GM23338 (cell line): ENCODE measurements at regions not wholly inside any gene's neighbourhood (a gene's known extent, or its start where the extent isn't known, plus 50 kb on each side); places are given as distances from the start of the nearest gene placed in this dataset.
A peak's percentile ranks its signal among the peaks of the same experiment; 100 is the strongest.
"Not testable (repeated sequence)": the region's sequence is repeated elsewhere in the genome, so short reads cannot be mapped to it uniquely, and the experiment has no call there.

ENCODE experiments used
- ATAC-seq: fragments of 200-7000 bp; cut with Tn5 transposase; 3 replicates; pipeline ENCODE4 v1.9.1; 2020
- DNase-seq: peaks from one replicate; pipeline ENCODE4 v3.0.0-alpha.2; 2015; ENCODE audit warnings: low spot score
- H2AFZ ChIP-seq: fragments of 200-600 bp; sonication (generic); 2 replicates; pipeline ENCODE4 v1.8.0; 2016; ENCODE audit warnings: antibody characterized with exemption, mild to moderate bottlenecking, moderate library complexity
- H3F3A ChIP-seq: fragments of 200-600 bp; sonication (generic); replicated peaks from 2 replicates; pipeline ENCODE4 v1.8.0; 2017; ENCODE audit warnings: antibody characterized with exemption, mixed run types, low read depth
- H3K27ac ChIP-seq: fragments of 200-600 bp; sonication (generic); 2 replicates; pipeline ENCODE4 v1.6.1; 2016; ENCODE audit warnings: low read depth
- H3K27me3 ChIP-seq: fragments of 200-600 bp; sonication (generic); 2 replicates; pipeline ENCODE4 v1.8.0; 2016; ENCODE audit warnings: mild to moderate bottlenecking, mixed run types, moderate library complexity; ENCODE audit not compliant: insufficient read depth
- H3K36me3 ChIP-seq: fragments of 200-600 bp; sonication (generic); 2 replicates; pipeline ENCODE4 v1.8.0; 2016; ENCODE audit warnings: mild to moderate bottlenecking; ENCODE audit not compliant: insufficient read depth
- H3K4me1 ChIP-seq: fragments of 200-600 bp; sonication (generic); 2 replicates; pipeline ENCODE4 v1.8.0; 2016; ENCODE audit warnings: mild to moderate bottlenecking, moderate library complexity; ENCODE audit not compliant: insufficient read depth
- H3K4me2 ChIP-seq: fragments of 200-600 bp; sonication (generic); 2 replicates; pipeline ENCODE4 v1.7.1; 2017; ENCODE audit warnings: mixed run types
- H3K4me3 ChIP-seq: fragments of 200-600 bp; sonication (generic); 2 replicates; pipeline ENCODE4 v1.6.1; 2016; ENCODE audit warnings: mixed run types
- H3K79me2 ChIP-seq: fragments of 200-600 bp; sonication (generic); replicated peaks from 2 replicates; pipeline ENCODE4 v1.8.0; 2017; ENCODE audit warnings: mild to moderate bottlenecking; ENCODE audit not compliant: insufficient read depth
- H3K9me2 ChIP-seq: fragments of 200-600 bp; sonication (generic); 2 replicates; pipeline ENCODE4 v1.8.0; 2017; ENCODE audit not compliant: insufficient read depth
- H4K20me1 ChIP-seq: fragments of 200-600 bp; sonication (generic); replicated peaks from 2 replicates; pipeline ENCODE4 v1.8.0; 2017; ENCODE audit warnings: mild to moderate bottlenecking; ENCODE audit not compliant: insufficient read depth
- H3K27ac Mint-ChIP-seq: 2 replicates; pipeline ENCODE4 v1.8.0; 2020; ENCODE audit warnings: inconsistent platforms, mild to moderate bottlenecking, moderate library complexity, mixed read lengths
- H3K27me3 Mint-ChIP-seq: 3 replicates; pipeline ENCODE4 v1.8.0; 2022; ENCODE audit warnings: low read depth, mild to moderate bottlenecking, moderate library complexity, mixed read lengths, inconsistent platforms; ENCODE audit not compliant: insufficient read depth, poor library complexity
- H3K36me3 Mint-ChIP-seq: 3 replicates; pipeline ENCODE4 v1.8.0; 2021; ENCODE audit warnings: low read depth, mild to moderate bottlenecking, inconsistent platforms, moderate library complexity, mixed read lengths
- H3K4me1 Mint-ChIP-seq: 3 replicates; pipeline ENCODE4 v1.8.0; 2020; ENCODE audit warnings: mild to moderate bottlenecking, inconsistent platforms, mixed read lengths
- H3K4me3 Mint-ChIP-seq: 3 replicates; pipeline ENCODE4 v1.8.0; 2021; ENCODE audit warnings: moderate library complexity, mild to moderate bottlenecking, inconsistent platforms, mixed read lengths
- H3K9me3 Mint-ChIP-seq: 3 replicates; pipeline ENCODE4 v1.8.0; 2020; ENCODE audit warnings: moderate library complexity, mild to moderate bottlenecking, inconsistent platforms, mixed read lengths
- CREB1 ChIP-seq: fragments of 250-450 bp; sonication (Bioruptor Pico); IDR thresholded peaks from 2 replicates; pipeline ENCODE4 v1.5.0; 2020; ENCODE audit warnings: low read depth, mild to moderate bottlenecking, moderate library complexity
- EZH2phosphoT487 ChIP-seq: fragments of 200-600 bp; sonication (generic); IDR thresholded peaks from one replicate; pipeline ENCODE4 v1.8.1; 2018; ENCODE audit warnings: antibody characterized with exemption; ENCODE audit not compliant: unreplicated experiment
- JUNB ChIP-seq: IDR thresholded peaks from one replicate; pipeline ENCODE4 v1.6.1; 2016; ENCODE audit warnings: antibody characterized with exemption; ENCODE audit not compliant: unreplicated experiment
- POLR2AphosphoS5 ChIP-seq: IDR thresholded peaks from 2 replicates; pipeline ENCODE4 v1.6.1; 2016; ENCODE audit warnings: antibody characterized with exemption, low read depth
- TF ChIP-seq, protein P1 (sequence below): fragments of 250-450 bp; sonication (Bioruptor Pico); IDR thresholded peaks from 2 replicates; pipeline ENCODE4 v1.5.0; 2020; ENCODE audit warnings: mild to moderate bottlenecking, moderate library complexity
- TF ChIP-seq, protein P2 (sequence below): IDR thresholded peaks from 2 replicates; pipeline ENCODE4 v1.6.1; 2016; ENCODE audit warnings: antibody characterized with exemption

GRCh38 chr7:113751547-113751946 is 167.3 kb downstream of the PPP1R3A start:
- no peaks in the 10 kb centered on the region for H3K36me3 Mint-ChIP-seq
- H3K36me3 ChIP-seq: no peaks in the 10 kb centered on the region
- H3K27ac ChIP-seq: no peak overlapping the region
- H3K4me1 ChIP-seq: no peaks in the 10 kb centered on the region
- no peak overlapping the region for H3K4me2 ChIP-seq
- no peak overlapping the region for H3K4me3 Mint-ChIP-seq
- peaks cover 2% of the 10 kb centered on the region for H3K27me3 Mint-ChIP-seq
- no peaks in the 10 kb centered on the region for H4K20me1 ChIP-seq
- no peak overlapping the region for H3K4me3 ChIP-seq
- no peak for TF ChIP-seq EZH2phosphoT487
- TF ChIP-seq CREB1 (CRISPR knock-in tag): no peak
- TF ChIP-seq, protein P1, sequence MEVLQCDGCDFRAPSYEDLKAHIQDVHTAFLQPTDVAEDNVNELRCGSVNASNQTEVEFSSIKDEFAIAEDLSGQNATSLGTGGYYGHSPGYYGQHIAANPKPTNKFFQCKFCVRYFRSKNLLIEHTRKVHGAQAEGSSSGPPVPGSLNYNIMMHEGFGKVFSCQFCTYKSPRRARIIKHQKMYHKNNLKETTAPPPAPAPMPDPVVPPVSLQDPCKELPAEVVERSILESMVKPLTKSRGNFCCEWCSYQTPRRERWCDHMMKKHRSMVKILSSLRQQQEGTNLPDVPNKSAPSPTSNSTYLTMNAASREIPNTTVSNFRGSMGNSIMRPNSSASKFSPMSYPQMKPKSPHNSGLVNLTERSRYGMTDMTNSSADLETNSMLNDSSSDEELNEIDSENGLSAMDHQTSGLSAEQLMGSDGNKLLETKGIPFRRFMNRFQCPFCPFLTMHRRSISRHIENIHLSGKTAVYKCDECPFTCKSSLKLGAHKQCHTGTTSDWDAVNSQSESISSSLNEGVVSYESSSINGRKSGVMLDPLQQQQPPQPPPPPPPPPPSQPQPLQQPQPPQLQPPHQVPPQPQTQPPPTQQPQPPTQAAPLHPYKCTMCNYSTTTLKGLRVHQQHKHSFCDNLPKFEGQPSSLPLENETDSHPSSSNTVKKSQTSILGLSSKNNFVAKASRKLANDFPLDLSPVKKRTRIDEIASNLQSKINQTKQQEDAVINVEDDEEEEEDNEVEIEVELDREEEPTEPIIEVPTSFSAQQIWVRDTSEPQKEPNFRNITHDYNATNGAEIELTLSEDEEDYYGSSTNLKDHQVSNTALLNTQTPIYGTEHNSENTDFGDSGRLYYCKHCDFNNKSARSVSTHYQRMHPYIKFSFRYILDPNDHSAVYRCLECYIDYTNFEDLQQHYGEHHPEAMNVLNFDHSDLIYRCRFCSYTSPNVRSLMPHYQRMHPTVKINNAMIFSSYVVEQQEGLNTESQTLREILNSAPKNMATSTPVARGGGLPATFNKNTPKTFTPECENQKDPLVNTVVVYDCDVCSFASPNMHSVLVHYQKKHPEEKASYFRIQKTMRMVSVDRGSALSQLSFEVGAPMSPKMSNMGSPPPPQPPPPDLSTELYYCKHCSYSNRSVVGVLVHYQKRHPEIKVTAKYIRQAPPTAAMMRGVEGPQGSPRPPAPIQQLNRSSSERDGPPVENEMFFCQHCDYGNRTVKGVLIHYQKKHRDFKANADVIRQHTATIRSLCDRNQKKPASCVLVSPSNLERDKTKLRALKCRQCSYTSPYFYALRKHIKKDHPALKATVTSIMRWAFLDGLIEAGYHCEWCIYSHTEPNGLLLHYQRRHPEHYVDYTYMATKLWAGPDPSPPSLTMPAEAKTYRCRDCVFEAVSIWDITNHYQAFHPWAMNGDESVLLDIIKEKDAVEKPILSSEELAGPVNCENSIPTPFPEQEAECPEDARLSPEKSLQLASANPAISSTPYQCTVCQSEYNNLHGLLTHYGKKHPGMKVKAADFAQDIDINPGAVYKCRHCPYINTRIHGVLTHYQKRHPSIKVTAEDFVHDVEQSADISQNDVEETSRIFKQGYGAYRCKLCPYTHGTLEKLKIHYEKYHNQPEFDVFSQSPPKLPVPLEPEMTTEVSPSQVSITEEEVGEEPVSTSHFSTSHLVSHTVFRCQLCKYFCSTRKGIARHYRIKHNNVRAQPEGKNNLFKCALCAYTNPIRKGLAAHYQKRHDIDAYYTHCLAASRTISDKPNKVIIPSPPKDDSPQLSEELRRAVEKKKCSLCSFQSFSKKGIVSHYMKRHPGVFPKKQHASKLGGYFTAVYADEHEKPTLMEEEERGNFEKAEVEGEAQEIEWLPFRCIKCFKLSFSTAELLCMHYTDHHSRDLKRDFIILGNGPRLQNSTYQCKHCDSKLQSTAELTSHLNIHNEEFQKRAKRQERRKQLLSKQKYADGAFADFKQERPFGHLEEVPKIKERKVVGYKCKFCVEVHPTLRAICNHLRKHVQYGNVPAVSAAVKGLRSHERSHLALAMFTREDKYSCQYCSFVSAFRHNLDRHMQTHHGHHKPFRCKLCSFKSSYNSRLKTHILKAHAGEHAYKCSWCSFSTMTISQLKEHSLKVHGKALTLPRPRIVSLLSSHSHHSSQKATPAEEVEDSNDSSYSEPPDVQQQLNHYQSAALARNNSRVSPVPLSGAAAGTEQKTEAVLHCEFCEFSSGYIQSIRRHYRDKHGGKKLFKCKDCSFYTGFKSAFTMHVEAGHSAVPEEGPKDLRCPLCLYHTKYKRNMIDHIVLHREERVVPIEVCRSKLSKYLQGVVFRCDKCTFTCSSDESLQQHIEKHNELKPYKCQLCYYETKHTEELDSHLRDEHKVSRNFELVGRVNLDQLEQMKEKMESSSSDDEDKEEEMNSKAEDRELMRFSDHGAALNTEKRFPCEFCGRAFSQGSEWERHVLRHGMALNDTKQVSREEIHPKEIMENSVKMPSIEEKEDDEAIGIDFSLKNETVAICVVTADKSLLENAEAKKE (CRISPR knock-in tag): no peak
- TF ChIP-seq, protein P2, sequence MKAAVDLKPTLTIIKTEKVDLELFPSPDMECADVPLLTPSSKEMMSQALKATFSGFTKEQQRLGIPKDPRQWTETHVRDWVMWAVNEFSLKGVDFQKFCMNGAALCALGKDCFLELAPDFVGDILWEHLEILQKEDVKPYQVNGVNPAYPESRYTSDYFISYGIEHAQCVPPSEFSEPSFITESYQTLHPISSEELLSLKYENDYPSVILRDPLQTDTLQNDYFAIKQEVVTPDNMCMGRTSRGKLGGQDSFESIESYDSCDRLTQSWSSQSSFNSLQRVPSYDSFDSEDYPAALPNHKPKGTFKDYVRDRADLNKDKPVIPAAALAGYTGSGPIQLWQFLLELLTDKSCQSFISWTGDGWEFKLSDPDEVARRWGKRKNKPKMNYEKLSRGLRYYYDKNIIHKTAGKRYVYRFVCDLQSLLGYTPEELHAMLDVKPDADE: no peak
- TF ChIP-seq JUNB: no peak
- TF ChIP-seq POLR2AphosphoS5: no peak
- H3K9me3 Mint-ChIP-seq: peaks cover 3% of the 10 kb centered on the region; the same call in 2 of the 3 replicates
- no peak for ATAC-seq
- H3K79me2 ChIP-seq: no peaks in the 10 kb centered on the region
- no peaks in the 10 kb centered on the region for H3K27me3 ChIP-seq
- no peak for DNase-seq
- no peaks in the 10 kb centered on the region for H3K4me1 Mint-ChIP-seq
- H2AFZ ChIP-seq: no peak overlapping the region
- H3F3A ChIP-seq: no peaks in the 10 kb centered on the region
- H3K27ac Mint-ChIP-seq: no peak overlapping the region
- H3K9me2 ChIP-seq: no peaks in the 10 kb centered on the region

GRCh38 chr7:113748385-113748784 is 170.4 kb downstream of the PPP1R3A start:
- H3K4me3 Mint-ChIP-seq, H3K4me2 ChIP-seq, H3K27ac ChIP-seq, H4K20me1 ChIP-seq, H3K36me3 Mint-ChIP-seq, H3K27ac Mint-ChIP-seq, H3K79me2 ChIP-seq, H3K4me3 ChIP-seq, H3K36me3 ChIP-seq, H3K27me3 Mint-ChIP-seq, H3K27me3 ChIP-seq, H3K4me1 ChIP-seq, H2AFZ ChIP-seq, H3K9me2 ChIP-seq, H3K9me3 Mint-ChIP-seq, H3K4me1 Mint-ChIP-seq, DNase-seq, H3F3A ChIP-seq, ATAC-seq: not testable (repeated sequence)

DNA sequence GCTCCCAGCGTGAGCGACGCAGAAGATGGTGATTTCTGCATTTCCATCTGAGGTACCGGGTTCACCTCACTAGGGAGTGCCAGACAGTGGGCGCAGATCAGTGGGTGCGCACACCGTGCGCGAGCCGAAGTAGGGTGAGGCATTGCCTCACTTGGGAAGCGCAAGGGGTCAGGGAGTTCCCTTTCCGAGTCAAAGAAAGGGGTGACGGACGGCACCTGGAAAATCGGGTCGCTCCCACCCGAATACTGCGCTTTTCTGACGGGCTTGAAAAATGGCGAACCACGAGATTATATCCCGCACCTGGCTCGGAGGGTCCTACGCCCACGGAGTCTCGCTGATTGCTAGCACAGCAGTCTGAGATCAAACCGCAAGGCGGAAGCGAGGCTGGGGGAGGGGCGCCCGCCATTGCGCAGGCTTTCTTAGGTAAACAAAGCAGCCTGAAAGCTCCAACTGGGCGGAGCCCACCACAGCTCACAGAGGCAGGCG is 175.8 kb downstream of the PPP1R3A start:
- not testable (repeated sequence) for H3K9me2 ChIP-seq, H3K9me3 Mint-ChIP-seq, H3K27ac ChIP-seq, H4K20me1 ChIP-seq, H3F3A ChIP-seq, H3K79me2 ChIP-seq, H3K4me1 ChIP-seq, H3K36me3 ChIP-seq, H3K36me3 Mint-ChIP-seq, H3K27ac Mint-ChIP-seq, H3K27me3 ChIP-seq, ATAC-seq, H3K4me3 Mint-ChIP-seq, H3K27me3 Mint-ChIP-seq, H3K4me1 Mint-ChIP-seq
- peak; percentile 68 for DNase-seq
- peak overlapping the region; percentile 19 for H3K4me2 ChIP-seq
- H3K4me3 ChIP-seq: peak overlapping the region; percentile 41
- peak overlapping the region; percentile 54 for H2AFZ ChIP-seq
